T-helper 1 cell treated with Interleukin-12 subunit alpha and Interleukin-12 subunit beta and Interleukin-4 antibody, amounts not matched to agents 30 μg/mL and 1 μg/mL, for 36 hours (primary cell): ENCODE measurements at regions not wholly inside any gene's neighbourhood (a gene's known extent, or its start where the extent isn't known, plus 50 kb on each side); places are given as distances from the start of the nearest gene placed in this dataset.
"Not testable (repeated sequence)": the region's sequence is repeated elsewhere in the genome, so short reads cannot be mapped to it uniquely, and the experiment has no call there.

Experiments used
- H3K27ac Mint-ChIP-seq: one replicate; pipeline ENCODE4 v1.8.0; 2021; ENCODE audit warnings: mild to moderate bottlenecking, mixed read lengths
- H3K27me3 Mint-ChIP-seq: one replicate; pipeline ENCODE4 v1.8.0; 2021; ENCODE audit warnings: low read depth, mixed read lengths
- H3K36me3 Mint-ChIP-seq: one replicate; pipeline ENCODE4 v1.8.0; 2021; ENCODE audit warnings: low read depth, mixed read lengths
- H3K4me1 Mint-ChIP-seq: one replicate; pipeline ENCODE4 v1.8.0; 2021; ENCODE audit warnings: low read depth, mixed read lengths
- H3K4me3 Mint-ChIP-seq: one replicate; pipeline ENCODE4 v1.8.0; 2021; ENCODE audit warnings: mild to moderate bottlenecking, moderate library complexity, mixed read lengths
- H3K9me3 Mint-ChIP-seq: one replicate; pipeline ENCODE4 v1.8.0; 2021; ENCODE audit warnings: mixed read lengths

- H3K4me1 Mint-ChIP-seq: no peaks in the 10 kb centered on the region
- H3K4me3 Mint-ChIP-seq: no peak overlapping the region
- no peaks in the 10 kb centered on the region for H3K36me3 Mint-ChIP-seq
- H3K9me3 Mint-ChIP-seq: no peaks in the 10 kb centered on the region
- peaks cover 3% of the 10 kb centered on the region for H3K27me3 Mint-ChIP-seq
- H3K27ac Mint-ChIP-seq: no peak overlapping the region
Observed at GRCh38 chr13:94816256-94816655, 103.9 kb upstream of the SOX21 start.

GRCh38 chr13:94813920-94814475 lies 101.7 kb upstream of the SOX21 start:
- no peaks in the 10 kb centered on the region for H3K4me1 Mint-ChIP-seq
- no peak overlapping the region for H3K4me3 Mint-ChIP-seq
- H3K36me3 Mint-ChIP-seq: no peaks in the 10 kb centered on the region
- peaks cover 3% of the 10 kb centered on the region for H3K27me3 Mint-ChIP-seq
- no peak overlapping the region for H3K27ac Mint-ChIP-seq
- H3K9me3 Mint-ChIP-seq: no peaks in the 10 kb centered on the region

- no peaks in the 10 kb centered on the region for H3K4me1 Mint-ChIP-seq
- peaks cover 3% of the 10 kb centered on the region for H3K27me3 Mint-ChIP-seq
- H3K9me3 Mint-ChIP-seq: no peaks in the 10 kb centered on the region
- no peak overlapping the region for H3K4me3 Mint-ChIP-seq
- no peaks in the 10 kb centered on the region for H3K36me3 Mint-ChIP-seq
- no peak overlapping the region for H3K27ac Mint-ChIP-seq
Observed at GRCh38 chr13:94811753-94812152, 99.4 kb upstream of the SOX21 start.

GRCh38 chr13:94800423-94800822 lies 88.1 kb upstream of the SOX21 start:
- Mint-ChIP-seq H3K4me1 (no peaks in the 10 kb centered on the region), H3K27ac (no peak overlapping the region), H3K4me3 (no peak overlapping the region), H3K27me3 (no peaks in the 10 kb centered on the region), H3K9me3 (no peaks in the 10 kb centered on the region), H3K36me3 (no peaks in the 10 kb centered on the region)

GRCh38 chr13:94799299-94799698 lies 87.0 kb upstream of the SOX21 start:
- Mint-ChIP-seq H3K4me1 (no peaks in the 10 kb centered on the region), H3K4me3 (no peak overlapping the region), H3K27me3 (no peaks in the 10 kb centered on the region), H3K27ac (no peak overlapping the region), H3K9me3 (no peaks in the 10 kb centered on the region), H3K36me3 (no peaks in the 10 kb centered on the region)

- H3K36me3 Mint-ChIP-seq: no peaks in the 10 kb centered on the region
- H3K27ac Mint-ChIP-seq: no peak overlapping the region
- H3K9me3 Mint-ChIP-seq: no peaks in the 10 kb centered on the region
- no peak overlapping the region for H3K4me3 Mint-ChIP-seq
- H3K27me3 Mint-ChIP-seq: no peaks in the 10 kb centered on the region
- H3K4me1 Mint-ChIP-seq: no peaks in the 10 kb centered on the region
Observed at GRCh38 chr13:94798738-94799137, 86.4 kb upstream of the SOX21 start.

- Mint-ChIP-seq H3K9me3 (no peaks in the 10 kb centered on the region), H3K4me3 (no peak overlapping the region), H3K4me1 (no peaks in the 10 kb centered on the region), H3K27ac (no peak overlapping the region), H3K27me3 (no peaks in the 10 kb centered on the region), H3K36me3 (no peaks in the 10 kb centered on the region)
Observed at GRCh38 chr13:94795292-94795691, 82.9 kb upstream of the SOX21 start.

- not testable (repeated sequence) for H3K27me3 Mint-ChIP-seq, H3K36me3 Mint-ChIP-seq, H3K27ac Mint-ChIP-seq, H3K4me3 Mint-ChIP-seq, H3K4me1 Mint-ChIP-seq, H3K9me3 Mint-ChIP-seq
Observed at GRCh38 chr13:94786246-94786645, 73.9 kb upstream of the SOX21 start.

- H3K36me3 Mint-ChIP-seq: no peaks in the 10 kb centered on the region
- H3K27me3 Mint-ChIP-seq: no peaks in the 10 kb centered on the region
- no peaks in the 10 kb centered on the region for H3K9me3 Mint-ChIP-seq
- no peaks in the 10 kb centered on the region for H3K4me1 Mint-ChIP-seq
- H3K27ac Mint-ChIP-seq: no peak overlapping the region
- no peak overlapping the region for H3K4me3 Mint-ChIP-seq
Observed at GRCh38 chr13:94784066-94784465, 71.7 kb upstream of the SOX21 start.

GRCh38 chr13:94783489-94783888 lies 71.1 kb upstream of the SOX21 start:
- no peaks in the 10 kb centered on the region for H3K9me3 Mint-ChIP-seq
- H3K36me3 Mint-ChIP-seq: no peaks in the 10 kb centered on the region
- no peaks in the 10 kb centered on the region for H3K27me3 Mint-ChIP-seq
- H3K4me3 Mint-ChIP-seq: no peak overlapping the region
- H3K27ac Mint-ChIP-seq: no peak overlapping the region
- no peaks in the 10 kb centered on the region for H3K4me1 Mint-ChIP-seq

- Mint-ChIP-seq H3K4me1 (no peaks in the 10 kb centered on the region), H3K9me3 (no peaks in the 10 kb centered on the region), H3K27ac (no peak overlapping the region), H3K27me3 (no peaks in the 10 kb centered on the region), H3K4me3 (no peak overlapping the region), H3K36me3 (no peaks in the 10 kb centered on the region)
Observed at GRCh38 chr13:94780421-94780820, 68.1 kb upstream of the SOX21 start.

- H3K27ac Mint-ChIP-seq: no peak overlapping the region
Observed at GRCh38 chr13:94778986-94779385, 66.6 kb upstream of the SOX21 start.

GRCh38 chr13:94778585-94778984 lies 66.2 kb upstream of the SOX21 start:
- H3K9me3 Mint-ChIP-seq: no peaks in the 10 kb centered on the region
- H3K27me3 Mint-ChIP-seq: no peaks in the 10 kb centered on the region
- H3K27ac Mint-ChIP-seq: no peak overlapping the region
- no peak overlapping the region for H3K4me3 Mint-ChIP-seq
- no peaks in the 10 kb centered on the region for H3K36me3 Mint-ChIP-seq
- no peaks in the 10 kb centered on the region for H3K4me1 Mint-ChIP-seq

More at GRCh38 chr13:94778986-94779385, 66.6 kb upstream of the SOX21 start:
- H3K4me1 Mint-ChIP-seq: no peaks in the 10 kb centered on the region
- no peak overlapping the region for H3K4me3 Mint-ChIP-seq
- no peaks in the 10 kb centered on the region for H3K9me3 Mint-ChIP-seq
- H3K27me3 Mint-ChIP-seq: no peaks in the 10 kb centered on the region
- H3K36me3 Mint-ChIP-seq: no peaks in the 10 kb centered on the region

GRCh38 chr13:94776956-94777355 lies 64.6 kb upstream of the SOX21 start:
- H3K36me3 Mint-ChIP-seq: no peaks in the 10 kb centered on the region

GRCh38 chr13:94776300-94776699 lies 64.0 kb upstream of the SOX21 start:
- H3K4me3 Mint-ChIP-seq: no peak overlapping the region
- no peaks in the 10 kb centered on the region for H3K9me3 Mint-ChIP-seq
- H3K36me3 Mint-ChIP-seq: no peaks in the 10 kb centered on the region
- H3K27me3 Mint-ChIP-seq: no peaks in the 10 kb centered on the region
- no peaks in the 10 kb centered on the region for H3K4me1 Mint-ChIP-seq
- no peak overlapping the region for H3K27ac Mint-ChIP-seq

More at GRCh38 chr13:94776956-94777355, 64.6 kb upstream of the SOX21 start:
- Mint-ChIP-seq H3K4me1 (no peaks in the 10 kb centered on the region), H3K4me3 (no peak overlapping the region), H3K9me3 (no peaks in the 10 kb centered on the region), H3K27me3 (no peaks in the 10 kb centered on the region), H3K27ac (no peak overlapping the region)

GRCh38 chr13:94765814-94766213 lies 53.5 kb upstream of the SOX21 start:
- H3K36me3 Mint-ChIP-seq: no peaks in the 10 kb centered on the region
- no peak overlapping the region for H3K4me3 Mint-ChIP-seq
- H3K27me3 Mint-ChIP-seq: peaks cover 26% of the 10 kb centered on the region
- H3K27ac Mint-ChIP-seq: no peak overlapping the region
- no peaks in the 10 kb centered on the region for H3K9me3 Mint-ChIP-seq
- no peaks in the 10 kb centered on the region for H3K4me1 Mint-ChIP-seq
